ENCODE measurements at regions not wholly inside any gene's neighbourhood (a gene's known extent, or its start where the extent isn't known, plus 50 kb on each side); places are given as distances from the start of the nearest gene placed in this dataset.
A peak's percentile ranks its signal among the peaks of the same experiment; 100 is the strongest.
"Not testable (repeated sequence)": the region's sequence is repeated elsewhere in the genome, so short reads cannot be mapped to it uniquely, and the experiment has no call there.

GRCh38 chr4:4945021-4945420 is 74.2 kb downstream of the CYTL1 start:
- no peak for DNase-seq (ENCODE audit: low read depth)
- H3K4me3 ChIP-seq (ENCODE audit: low read length), result no peak overlapping the region
- TF ChIP-seq CTCF (conservative IDR thresholded peaks at IDR 0.05; ENCODE audit: low read length), result no peak

GRCh38 chr4:4945829-4946228 is 73.4 kb downstream of the CYTL1 start:
- no peak for TF ChIP-seq CTCF (conservative IDR thresholded peaks at IDR 0.05; ENCODE audit: low read length)
- H3K4me3 ChIP-seq (ENCODE audit: low read length), result no peak overlapping the region
- DNase-seq (ENCODE audit: low read depth), result no peak

- H3K4me3 ChIP-seq (ENCODE audit: low read length), result no peak overlapping the region
- no peak for TF ChIP-seq CTCF (conservative IDR thresholded peaks at IDR 0.05; ENCODE audit: low read length)
- no peak for DNase-seq (ENCODE audit: low read depth)
Observed at GRCh38 chr4:4946416-4946815, 72.8 kb downstream of the CYTL1 start.

GRCh38 chr4:4947721-4948120 is 71.5 kb downstream of the CYTL1 start:
- no peak for TF ChIP-seq CTCF (conservative IDR thresholded peaks at IDR 0.05; ENCODE audit: low read length)
- no peak overlapping the region for H3K4me3 ChIP-seq (ENCODE audit: low read length)
- DNase-seq (ENCODE audit: low read depth), result no peak

GRCh38 chr4:4948370-4948769 is 70.9 kb downstream of the CYTL1 start:
- DNase-seq (ENCODE audit: low read depth), result peak; percentile 39
- no peak for TF ChIP-seq CTCF (conservative IDR thresholded peaks at IDR 0.05; ENCODE audit: low read length)
- no peak overlapping the region for H3K4me3 ChIP-seq (ENCODE audit: low read length)

GRCh38 chr4:4950561-4951290 is 68.5 kb downstream of the CYTL1 start:
- DNase-seq (ENCODE audit: low read depth), result no peak
- no peak for TF ChIP-seq CTCF (conservative IDR thresholded peaks at IDR 0.05; ENCODE audit: low read length)
- no peak overlapping the region for H3K4me3 ChIP-seq (ENCODE audit: low read length)

GRCh38 chr4:4952273-4952672 is 67.0 kb downstream of the CYTL1 start:
- no peak for TF ChIP-seq CTCF (conservative IDR thresholded peaks at IDR 0.05; ENCODE audit: low read length)
- H3K4me3 ChIP-seq (ENCODE audit: low read length), result no peak overlapping the region
- no peak for DNase-seq (ENCODE audit: low read depth)

- DNase-seq (ENCODE audit: low read depth); H3K4me3 ChIP-seq (ENCODE audit: low read length): not testable (repeated sequence)
Observed at GRCh38 chr4:4959344-4960074, 59.7 kb downstream of the CYTL1 start.

Measured in AG10803 (cell line).